Erythroblast (primary cell): ENCODE measurements at regions not wholly inside any gene's neighbourhood (a gene's known extent, or its start where the extent isn't known, plus 50 kb on each side); places are given as distances from the start of the nearest gene placed in this dataset.

Experiments used
- GATA1 ChIP-seq: IDR thresholded peaks from 2 replicates; pipeline ENCODE4 v1.6.1; 2011; ENCODE audit warnings: low read depth, mild to moderate bottlenecking, control low read depth, low read length, moderate library complexity
- POLR2A ChIP-seq: IDR thresholded peaks from 2 replicates; pipeline ENCODE4 v1.6.1; 2011; ENCODE audit warnings: mild to moderate bottlenecking, low read length

- TF ChIP-seq POLR2A (no peak), GATA1 (no peak)
Measured at GRCh38 chr15:47475336-47475735, 242.0 kb upstream of the SEMA6D start.
